SHP77 (cell line): ENCODE measurements at regions not wholly inside any gene's neighbourhood (a gene's known extent, or its start where the extent isn't known, plus 50 kb on each side); places are given as distances from the start of the nearest gene placed in this dataset.
"Not testable (repeated sequence)": the region's sequence is repeated elsewhere in the genome, so short reads cannot be mapped to it uniquely, and the experiment has no call there.

ENCODE experiments used
- DNase-seq, 2 experiments: peaks; one replicate each; lab custom pipeline; 2025; lab: John Stamatoyannopoulos, UW

- not testable (repeated sequence) for DNase-seq
Observed at GRCh38 chr9:41273549-41274267, 84.6 kb upstream of the ZNG1F start.

DNA sequence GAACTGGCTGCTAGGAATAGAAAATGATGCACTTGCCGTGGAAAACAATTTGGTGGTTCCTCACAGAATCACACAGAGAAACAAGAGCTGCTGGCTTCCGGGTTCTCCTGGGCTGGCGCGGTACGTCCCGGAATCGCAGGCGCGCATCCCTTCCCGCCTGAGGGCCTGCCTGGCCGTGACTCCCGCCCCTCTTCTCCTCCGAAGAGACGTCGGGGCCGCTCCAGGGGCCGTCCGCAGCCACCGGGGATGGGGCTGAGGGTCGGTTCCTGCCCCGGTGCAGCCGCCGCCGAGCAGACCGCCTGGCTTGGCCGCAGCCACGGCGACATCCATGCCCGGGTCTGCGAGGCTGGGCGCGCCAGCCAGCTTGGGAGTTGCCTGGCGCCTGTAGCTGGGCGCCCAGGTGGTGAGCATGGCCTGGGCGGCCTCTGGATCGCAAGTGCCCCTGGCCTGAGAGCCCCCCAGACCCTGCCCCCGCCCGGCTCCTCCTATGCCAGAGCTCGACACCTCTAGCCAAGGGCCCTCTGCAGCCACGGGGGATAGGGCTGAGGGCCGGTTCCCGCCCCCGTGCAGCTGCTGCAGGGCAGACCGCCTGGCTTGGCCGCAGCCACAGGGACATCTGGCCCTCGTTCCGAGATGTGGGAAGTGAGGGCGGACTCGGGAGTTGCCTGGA is 83.9 kb upstream of the ZNG1F start:
- not testable (repeated sequence) for DNase-seq

- not testable (repeated sequence) for DNase-seq
Observed at GRCh38 chr9:41270992-41271391, 81.9 kb upstream of the ZNG1F start.

DNA sequence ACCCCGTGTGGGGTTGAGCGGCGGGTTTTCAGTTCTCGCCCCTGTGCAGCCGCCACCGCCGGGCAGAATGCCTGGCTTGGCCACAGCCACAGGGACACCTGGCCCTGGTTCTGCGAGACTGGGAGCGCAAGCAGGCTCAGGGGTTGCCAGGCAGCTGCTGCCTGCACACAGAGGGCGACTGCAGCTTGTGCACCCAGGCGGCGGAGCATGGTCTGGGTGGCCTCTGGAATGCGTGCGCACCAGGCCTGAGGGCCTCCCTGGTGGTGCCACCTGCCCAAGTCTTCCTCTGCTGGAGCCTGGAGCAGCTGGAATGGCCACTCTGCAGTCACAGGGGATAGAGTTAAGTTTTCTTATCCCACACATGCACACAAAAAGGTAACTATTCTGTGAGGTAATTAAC is 80.4 kb upstream of the ZNG1F start:
- not testable (repeated sequence) for DNase-seq

DNA sequence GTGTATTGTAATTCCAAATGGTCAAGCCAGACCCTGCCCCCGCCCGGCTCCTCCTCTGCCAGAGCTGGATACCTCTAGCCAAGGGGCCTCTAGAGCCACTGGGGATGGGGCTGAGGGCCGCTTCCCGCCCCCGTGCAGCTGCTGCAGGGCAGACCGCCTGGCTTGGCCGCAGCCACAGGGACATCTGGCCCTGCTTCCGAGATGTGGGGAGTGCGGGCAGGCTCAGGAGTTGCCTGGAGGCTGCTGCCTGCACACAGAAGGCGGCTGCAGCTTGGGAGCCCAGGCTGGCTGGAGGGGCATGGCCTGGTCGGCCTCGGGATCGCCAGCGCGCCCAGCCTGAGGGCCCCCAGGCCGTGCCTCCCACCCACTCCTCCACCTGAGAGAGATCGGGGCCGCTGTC is 79.9 kb upstream of the ZNG1F start:
- DNase-seq, result not testable (repeated sequence)

DNA sequence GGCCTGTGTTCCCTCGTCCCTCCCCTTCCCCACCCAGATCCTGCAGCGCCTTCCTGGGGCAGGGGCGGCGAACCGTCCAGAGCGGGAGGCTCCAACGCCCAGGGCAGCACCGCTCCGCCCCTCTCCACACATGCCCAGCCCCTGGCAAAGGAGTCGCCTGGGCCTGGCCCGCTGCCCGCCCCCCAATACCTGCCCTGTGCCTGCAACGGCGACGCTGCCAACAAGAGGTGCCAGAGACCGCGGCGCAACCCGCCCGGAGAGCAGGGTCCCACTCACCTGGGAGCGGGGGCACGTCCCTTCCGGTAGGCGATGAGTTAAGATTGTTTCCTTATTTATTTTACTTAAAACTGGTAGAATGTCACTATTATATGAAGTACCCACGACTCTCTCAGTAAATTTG is 77.5 kb upstream of the ZNG1F start:
- not testable (repeated sequence) for DNase-seq

- not testable (repeated sequence) for DNase-seq
Observed at GRCh38 chr9:41266000-41266399, 76.9 kb upstream of the ZNG1F start.

- DNase-seq, result not testable (repeated sequence)
Observed at GRCh38 chr9:41251973-41252372, 62.9 kb upstream of the ZNG1F start.

DNA sequence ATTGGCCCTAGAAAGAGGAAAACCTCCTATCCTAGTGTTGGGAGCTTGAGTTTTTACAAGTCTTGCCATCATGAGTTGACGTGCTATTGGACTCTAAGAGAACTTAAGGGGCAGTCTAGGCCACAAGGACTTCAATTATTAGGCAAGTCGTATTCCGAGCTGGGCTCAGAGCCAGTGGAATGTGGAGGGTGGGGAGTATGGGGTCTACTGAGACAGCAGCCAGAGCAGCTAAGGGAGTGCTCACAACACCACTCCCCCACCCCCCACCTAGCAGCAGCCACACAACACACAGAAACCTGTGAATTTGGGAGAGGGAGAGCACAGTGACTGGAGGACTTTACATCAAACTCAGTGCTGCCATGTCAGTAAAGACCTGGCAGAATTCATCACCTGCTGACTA is 62.0 kb upstream of the ZNG1F start:
- not testable (repeated sequence) for DNase-seq

DNA sequence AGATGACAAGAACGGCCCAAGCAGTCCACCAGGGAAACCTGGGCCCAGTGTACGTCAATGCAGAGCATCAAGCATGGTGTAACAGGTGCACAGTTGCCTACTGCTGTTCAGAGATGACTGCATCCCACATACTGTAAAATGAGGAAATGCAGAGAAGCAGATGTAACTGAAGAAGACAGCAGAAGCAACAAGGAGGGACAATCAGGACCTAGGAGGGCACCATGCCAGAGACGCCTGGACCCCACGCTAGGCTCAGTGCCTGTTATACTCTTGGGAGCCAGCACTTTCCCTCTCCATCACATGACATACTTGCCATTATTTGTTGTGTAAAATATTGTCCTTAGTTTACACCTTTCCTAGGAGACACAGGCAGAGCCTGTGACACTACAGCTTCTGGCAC is 57.6 kb upstream of the ZNG1F start:
- not testable (repeated sequence) for DNase-seq
